PC-3 (cell line): ENCODE measurements at regions not wholly inside any gene's neighbourhood (a gene's known extent, or its start where the extent isn't known, plus 50 kb on each side); places are given as distances from the start of the nearest gene placed in this dataset.
A peak's percentile ranks its signal among the peaks of the same experiment; 100 is the strongest.

Source experiments
- ATAC-seq: fragments of 200-7000 bp; cut with Tn5 transposase; 2 replicates; pipeline ENCODE4 v1.9.1; 2020; ENCODE audit warnings: mild to moderate bottlenecking, moderate library complexity
- BruUV-seq: library from RNA; stranded (reverse); fragments of 400-500 nt; replicated peaks from 2 replicates; lab custom pipeline; 2021; lab: Mats Ljungman, UMichigan
- CTCF ChIA-PET: fragments of 300-600 bp; sonication (Branson Sonifier 250); formaldehyde crosslinking; loops from one replicate; lab custom pipeline; 2022; ENCODE audit warnings: antibody characterized with exemption; lab: Charles Lee
- POLR2A ChIA-PET: fragments of 300-600 bp; sonication (Branson Sonifier 250); formaldehyde crosslinking; loops from one replicate; lab custom pipeline; 2022; ENCODE audit warnings: antibody characterized with exemption; ENCODE audit not compliant: unreplicated experiment; lab: Charles Lee
- DNase-seq: peaks from one replicate; pipeline ENCODE4 v3.0.0-alpha.2; 2015
- H2AFZ ChIP-seq: fragments of 300-600 bp; sonication (generic); 2 replicates; pipeline ENCODE4 v1.6.0; 2016; ENCODE audit warnings: antibody characterized with exemption, low read length
- H3F3A ChIP-seq: fragments of 300-600 bp; sonication (generic); one replicate; pipeline ENCODE4 v1.6.0; 2017; ENCODE audit warnings: antibody characterized with exemption, low read length, control low read depth, mild to moderate bottlenecking; ENCODE audit not compliant: unreplicated experiment
- H3K27ac ChIP-seq: fragments of 300-600 bp; sonication (generic); 2 replicates; pipeline ENCODE4 v1.5.1; 2016; ENCODE audit warnings: mild to moderate bottlenecking, low read length
- H3K27me3 ChIP-seq: fragments of 300-600 bp; sonication (generic); 2 replicates; pipeline ENCODE4 v1.6.1; 2016; ENCODE audit warnings: low read length, mixed read lengths
- H3K36me3 ChIP-seq: fragments of 300-600 bp; sonication (generic); 2 replicates; pipeline ENCODE4 v1.6.1; 2016; ENCODE audit warnings: low read depth, mixed run types, low read length, mixed read lengths
- H3K4me1 ChIP-seq: fragments of 300-600 bp; sonication (generic); 2 replicates; pipeline ENCODE4 v1.5.1; 2016; ENCODE audit warnings: low read length; ENCODE audit not compliant: insufficient read depth
- H3K4me2 ChIP-seq: fragments of 300-600 bp; sonication (generic); 2 replicates; pipeline ENCODE4 v1.6.0; 2016; ENCODE audit warnings: low read length
- H3K4me3 ChIP-seq: fragments of 300-600 bp; sonication (generic); 2 replicates; pipeline ENCODE4 v1.5.1; 2016; ENCODE audit warnings: mild to moderate bottlenecking, low read length, mixed read lengths
- H3K79me2 ChIP-seq: fragments of 300-600 bp; sonication (generic); 2 replicates; pipeline ENCODE4 v1.6.1; 2017; ENCODE audit warnings: low read length, mixed read lengths
- H3K9ac ChIP-seq: fragments of 300-600 bp; sonication (generic); 2 replicates; pipeline ENCODE4 v1.6.0; 2016; ENCODE audit warnings: mild to moderate bottlenecking, low read length
- H3K9me2 ChIP-seq: fragments of 300-600 bp; sonication (generic); replicated peaks from 2 replicates; pipeline ENCODE4 v1.6.1; 2016; ENCODE audit warnings: mixed run types, low read length, mixed read lengths
- H3K9me3 ChIP-seq: fragments of 300-600 bp; sonication (generic); 2 replicates; pipeline ENCODE4 v1.6.1; 2016; ENCODE audit warnings: low read length, mixed read lengths
- H4K20me1 ChIP-seq: fragments of 300-600 bp; sonication (generic); 2 replicates; pipeline ENCODE4 v1.6.1; 2016; ENCODE audit warnings: low read length, mixed read lengths
- EZH2 ChIP-seq: fragments of 300-600 bp; sonication (generic); IDR thresholded peaks from one replicate; pipeline ENCODE4 v1.6.1; 2017; ENCODE audit warnings: antibody characterized with exemption, mild to moderate bottlenecking, low read length; ENCODE audit not compliant: unreplicated experiment
- EZH2phosphoT487 ChIP-seq: fragments of 300-600 bp; sonication (generic); IDR thresholded peaks from 2 replicates; pipeline ENCODE4 v1.6.1; 2018; ENCODE audit warnings: mild to moderate bottlenecking, antibody characterized with exemption, low read length, borderline replicate concordance
- intact Hi-C: fragments of 100-400 bp; cut with micrococcal nuclease; formaldehyde crosslinking; loops from 2 replicates; pipeline ENCODE4 v1.9.0; 2023
- TF ChIP-seq, protein P1 (sequence below): fragments of 300-600 bp; sonication (generic); conservative IDR thresholded peaks from 2 replicates; pipeline ENCODE4 v1.5.1; 2017; ENCODE audit warnings: antibody characterized with exemption, low read depth, mild to moderate bottlenecking, low read length

DNA sequence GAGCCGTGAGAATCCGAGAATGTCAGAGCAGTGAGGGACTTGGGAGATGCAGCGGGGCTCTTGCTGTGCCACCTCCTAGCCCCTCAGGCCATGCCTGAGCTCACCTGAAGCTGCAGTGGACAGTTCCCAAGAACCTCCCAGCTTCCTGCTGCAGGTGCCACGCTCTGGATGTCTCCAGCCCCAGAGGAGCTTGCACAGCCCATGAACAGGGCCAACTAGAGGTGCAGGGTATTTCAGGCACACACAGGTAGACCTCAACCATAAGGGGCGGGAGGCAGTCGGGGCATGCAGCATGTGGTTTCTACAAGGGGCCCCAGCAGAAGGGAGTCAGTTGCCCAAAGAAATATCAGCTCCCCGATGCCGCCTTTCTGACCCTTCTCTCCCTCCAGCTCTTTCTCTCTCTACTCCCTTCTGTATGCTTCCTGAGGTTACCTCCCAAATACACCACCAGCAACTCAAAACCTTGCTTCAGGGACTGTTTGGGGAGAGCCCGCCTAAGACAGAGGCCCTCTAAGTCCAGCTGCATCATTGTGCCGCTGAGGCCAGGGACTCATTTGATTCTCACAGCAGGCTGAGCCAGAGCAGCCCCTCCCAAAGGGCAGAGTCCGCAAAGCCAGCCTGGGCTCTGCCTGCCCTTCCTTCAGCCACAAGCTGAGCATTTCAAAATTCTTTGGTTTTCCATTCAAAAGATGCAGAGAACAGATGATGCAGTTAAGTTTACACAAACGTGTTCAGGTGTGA lies 209.8 kb downstream of the MATN1 start:
- DNase-seq (no peak), ATAC-seq (no peak)
- H3K36me3 ChIP-seq = no peaks in the 10 kb centered on the region
- H3K79me2 ChIP-seq = no peaks in the 10 kb centered on the region
- no peak overlapping the region for H3K4me3 ChIP-seq
- CTCF ChIA-PET = no interaction called here
- no peak overlapping the region for H3K4me2 ChIP-seq
- H3K9me2 ChIP-seq = no peaks in the 10 kb centered on the region
- BruUV-seq = no TSS peak
- no peak for TF ChIP-seq EZH2phosphoT487
- TF ChIP-seq EZH2 = no peak
- TF ChIP-seq, protein P1, sequence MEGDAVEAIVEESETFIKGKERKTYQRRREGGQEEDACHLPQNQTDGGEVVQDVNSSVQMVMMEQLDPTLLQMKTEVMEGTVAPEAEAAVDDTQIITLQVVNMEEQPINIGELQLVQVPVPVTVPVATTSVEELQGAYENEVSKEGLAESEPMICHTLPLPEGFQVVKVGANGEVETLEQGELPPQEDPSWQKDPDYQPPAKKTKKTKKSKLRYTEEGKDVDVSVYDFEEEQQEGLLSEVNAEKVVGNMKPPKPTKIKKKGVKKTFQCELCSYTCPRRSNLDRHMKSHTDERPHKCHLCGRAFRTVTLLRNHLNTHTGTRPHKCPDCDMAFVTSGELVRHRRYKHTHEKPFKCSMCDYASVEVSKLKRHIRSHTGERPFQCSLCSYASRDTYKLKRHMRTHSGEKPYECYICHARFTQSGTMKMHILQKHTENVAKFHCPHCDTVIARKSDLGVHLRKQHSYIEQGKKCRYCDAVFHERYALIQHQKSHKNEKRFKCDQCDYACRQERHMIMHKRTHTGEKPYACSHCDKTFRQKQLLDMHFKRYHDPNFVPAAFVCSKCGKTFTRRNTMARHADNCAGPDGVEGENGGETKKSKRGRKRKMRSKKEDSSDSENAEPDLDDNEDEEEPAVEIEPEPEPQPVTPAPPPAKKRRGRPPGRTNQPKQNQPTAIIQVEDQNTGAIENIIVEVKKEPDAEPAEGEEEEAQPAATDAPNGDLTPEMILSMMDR = no peak
- H3F3A ChIP-seq = no peaks in the 10 kb centered on the region
- H4K20me1 ChIP-seq = no peaks in the 10 kb centered on the region
- H3K4me1 ChIP-seq = peaks cover 10% of the 10 kb centered on the region; the same call in 1 of the 2 replicates
- H3K9me3 ChIP-seq = no peaks in the 10 kb centered on the region
- H2AFZ ChIP-seq = no peak overlapping the region
- intact Hi-C loops = no loop called here
- H3K9ac ChIP-seq = no peak overlapping the region
- H3K27me3 ChIP-seq = no peaks in the 10 kb centered on the region; the same call in 1 of the 2 replicates
- POLR2A ChIA-PET = no interaction called here
- H3K27ac ChIP-seq = no peak overlapping the region

- CTCF ChIA-PET = no interaction called here
- Histone ChIP-seq H4K20me1 (no peaks in the 10 kb centered on the region), H3K9me2 (no peaks in the 10 kb centered on the region), H3K4me1 (peaks cover 10% of the 10 kb centered on the region; the same call in 1 of the 2 replicates), H3K27me3 (no peaks in the 10 kb centered on the region; the same call in 1 of the 2 replicates), H3K79me2 (no peaks in the 10 kb centered on the region), H3K4me3 (no peak overlapping the region), H3K27ac (no peak overlapping the region), H3F3A (no peaks in the 10 kb centered on the region), H3K9me3 (no peaks in the 10 kb centered on the region), H2AFZ (no peak overlapping the region), H3K9ac (no peak overlapping the region), H3K36me3 (no peaks in the 10 kb centered on the region), H3K4me2 (no peak overlapping the region)
- POLR2A ChIA-PET = no interaction called here
- no TSS peak for BruUV-seq
- DNase-seq = no peak
- intact Hi-C loops = no loop called here
- no peak for TF ChIP-seq EZH2phosphoT487
- ATAC-seq = no peak
Measured at GRCh38 chr1:30512914-30513265, 210.5 kb downstream of the MATN1 start.

DNA sequence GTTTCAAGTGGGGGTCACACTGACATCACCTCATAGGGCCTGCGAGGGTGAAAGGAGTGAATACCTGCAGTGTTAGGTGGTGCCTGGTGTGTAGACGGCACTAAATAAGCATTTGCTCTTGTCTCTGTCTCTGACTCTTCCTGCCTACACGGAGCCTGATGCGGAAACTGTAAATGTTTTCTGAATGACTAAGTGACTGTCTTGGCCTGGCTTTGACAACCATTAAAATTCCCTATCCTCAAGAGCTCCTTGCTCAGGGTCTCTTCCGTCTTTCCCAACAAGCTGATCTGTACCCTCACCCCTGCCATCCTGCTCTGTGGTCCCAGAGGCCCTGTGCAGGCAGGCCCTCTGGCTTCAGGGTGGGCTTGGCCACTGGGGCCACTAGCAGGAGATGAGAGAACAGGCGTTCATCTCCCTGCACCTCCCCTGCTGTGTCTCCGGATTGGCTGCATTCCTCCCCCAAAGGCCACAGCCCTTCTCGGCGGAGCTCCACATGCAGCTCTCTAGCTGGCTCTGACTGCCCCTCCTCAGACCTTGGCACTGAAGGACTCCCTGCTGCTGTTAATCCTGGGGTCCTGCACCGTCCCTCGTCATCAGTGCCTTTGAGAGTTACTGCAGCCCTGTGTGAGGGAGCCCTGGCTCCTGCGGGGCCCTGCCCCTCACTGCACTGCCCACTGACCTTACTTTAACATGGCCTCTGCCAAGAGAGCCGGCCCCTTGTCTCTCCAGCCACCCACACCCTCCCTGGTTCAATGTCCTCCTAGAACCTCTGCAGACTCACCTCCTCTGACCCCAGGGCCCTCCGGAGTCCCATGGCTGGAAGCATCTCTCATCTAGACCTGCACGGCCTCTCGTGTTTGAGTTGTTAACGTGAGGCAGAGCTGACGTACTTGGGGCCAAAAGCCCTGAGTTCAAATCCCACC lies 211.1 kb downstream of the MATN1 start:
- no peaks in the 10 kb centered on the region; the same call in 1 of the 2 replicates for H3K27me3 ChIP-seq
- H4K20me1 ChIP-seq = no peaks in the 10 kb centered on the region
- H3K79me2 ChIP-seq = no peaks in the 10 kb centered on the region
- H3F3A ChIP-seq = no peaks in the 10 kb centered on the region
- no peak for TF ChIP-seq EZH2
- peak; percentile 60 for DNase-seq
- no peak overlapping the region for H3K4me3 ChIP-seq
- ChIA-PET POLR2A (no interaction called here), CTCF (no interaction called here)
- no peaks in the 10 kb centered on the region for H3K9me3 ChIP-seq
- H3K27ac ChIP-seq = no peak overlapping the region
- H3K9me2 ChIP-seq = no peaks in the 10 kb centered on the region
- no peak for ATAC-seq
- peaks cover 10% of the 10 kb centered on the region; the same call in 1 of the 2 replicates for H3K4me1 ChIP-seq
- intact Hi-C loops = no loop called here
- no peaks in the 10 kb centered on the region for H3K36me3 ChIP-seq
- H2AFZ ChIP-seq = no peak overlapping the region
- no TSS peak for BruUV-seq
- peak overlapping the region; percentile 39 for H3K4me2 ChIP-seq
- H3K9ac ChIP-seq = no peak overlapping the region
